H9 (cell line): ENCODE measurements at regions not wholly inside any gene's neighbourhood (a gene's known extent, or its start where the extent isn't known, plus 50 kb on each side); places are given as distances from the start of the nearest gene placed in this dataset.

Experiments used
- DNase-seq: peaks from one replicate; pipeline ENCODE4 v3.0.0-alpha.2; 2017
- H2AFZ ChIP-seq: one replicate; pipeline ENCODE4 v1.6.1; 2013; ENCODE audit warnings: mild to moderate bottlenecking, low read length, control low read depth, moderate library complexity
- H2AK5ac ChIP-seq: 2 replicates; pipeline ENCODE4 v1.6.1; 2013; ENCODE audit warnings: low read length, control low read depth, mixed read lengths; ENCODE audit not compliant: insufficient read length
- H2BK120ac ChIP-seq: one replicate; pipeline ENCODE4 v1.6.1; 2013; ENCODE audit warnings: low read depth, mild to moderate bottlenecking, low read length, control low read depth, inconsistent platforms; ENCODE audit not compliant: poor library complexity, severe bottlenecking
- H2BK12ac ChIP-seq: 2 replicates; pipeline ENCODE4 v1.6.1; 2013; ENCODE audit warnings: low read length, control low read depth, mixed read lengths, low read depth; ENCODE audit not compliant: insufficient read length
- H2BK15ac ChIP-seq: 2 replicates; pipeline ENCODE4 v1.6.1; 2013; ENCODE audit warnings: low read depth, low read length, control low read depth
- H2BK20ac ChIP-seq: one replicate; pipeline ENCODE4 v1.6.1; 2013; ENCODE audit warnings: low read depth, mild to moderate bottlenecking, low read length, control low read depth, inconsistent platforms; ENCODE audit not compliant: poor library complexity, severe bottlenecking
- H2BK5ac ChIP-seq: 2 replicates; pipeline ENCODE4 v1.6.1; 2013; ENCODE audit warnings: low read length, control low read depth, mixed read lengths; ENCODE audit not compliant: insufficient read length
- H3K14ac ChIP-seq: 2 replicates; pipeline ENCODE4 v1.6.1; 2013; ENCODE audit warnings: low read length, control low read depth; ENCODE audit not compliant: insufficient read depth
- H3K18ac ChIP-seq: 2 replicates; pipeline ENCODE4 v1.6.1; 2013; ENCODE audit warnings: low read depth, mild to moderate bottlenecking, mixed read lengths, low read length, control low read depth; ENCODE audit not compliant: insufficient read length
- H3K23ac ChIP-seq: 2 replicates; pipeline ENCODE4 v1.6.1; 2013; ENCODE audit warnings: low read length, control low read depth, mixed read lengths, low read depth; ENCODE audit not compliant: insufficient read length
- H3K23me2 ChIP-seq: 2 replicates; pipeline ENCODE4 v1.6.1; 2013; ENCODE audit warnings: low read depth, mild to moderate bottlenecking, mixed read lengths, low read length, control low read depth; ENCODE audit not compliant: insufficient read length, poor library complexity, severe bottlenecking
- H3K27ac ChIP-seq: 2 replicates; pipeline ENCODE4 v1.5.1; 2013; ENCODE audit warnings: low read length, control low read depth, mixed read lengths, low read depth; ENCODE audit not compliant: insufficient read length
- H3K27me3 ChIP-seq: 2 replicates; pipeline ENCODE4 v1.6.1; 2013; ENCODE audit warnings: low read length, control low read depth, inconsistent platforms; ENCODE audit not compliant: insufficient read depth
- H3K4ac ChIP-seq: 2 replicates; pipeline ENCODE4 v1.6.1; 2013; ENCODE audit warnings: low read depth, mild to moderate bottlenecking, control low read depth, inconsistent platforms, low read length, moderate library complexity
- H3K4me1 ChIP-seq: 2 replicates; pipeline ENCODE4 v1.6.1; 2013; ENCODE audit warnings: low read length, control low read depth, inconsistent platforms; ENCODE audit not compliant: insufficient read depth
- H3K4me2 ChIP-seq: 2 replicates; pipeline ENCODE4 v1.6.1; 2013; ENCODE audit warnings: low read length, control low read depth, mixed read lengths; ENCODE audit not compliant: insufficient read length, insufficient read depth
- H3K56ac ChIP-seq: 2 replicates; pipeline ENCODE4 v1.6.1; 2013; ENCODE audit warnings: low read depth, mild to moderate bottlenecking, mixed read lengths, low read length, control low read depth; ENCODE audit not compliant: insufficient read length
- H3K79me1 ChIP-seq: 2 replicates; pipeline ENCODE4 v1.6.1; 2013; ENCODE audit warnings: low read depth, mild to moderate bottlenecking, moderate library complexity, low read length, control low read depth, inconsistent platforms; ENCODE audit not compliant: insufficient read depth, poor library complexity, severe bottlenecking
- H3K79me2 ChIP-seq: 2 replicates; pipeline ENCODE4 v1.6.1; 2013; ENCODE audit warnings: low read length, control low read depth, inconsistent platforms; ENCODE audit not compliant: insufficient read depth
- H3K9ac ChIP-seq: 2 replicates; pipeline ENCODE4 v1.6.1; 2013; ENCODE audit warnings: low read length, control low read depth, mixed read lengths; ENCODE audit not compliant: insufficient read length; ENCODE audit errors: extremely low read depth
- H3K9me3 ChIP-seq: one replicate; pipeline ENCODE4 v1.6.1; 2013; ENCODE audit warnings: low read depth, low read length, inconsistent platforms; ENCODE audit not compliant: control insufficient read depth
- H3T11ph ChIP-seq: one replicate; pipeline ENCODE4 v1.6.1; 2013; ENCODE audit warnings: mild to moderate bottlenecking, low read length, control low read depth, inconsistent platforms
- H4K20me1 ChIP-seq: one replicate; pipeline ENCODE4 v1.6.1; 2013; ENCODE audit not compliant: control insufficient read depth, insufficient read length, insufficient read depth
- H4K5ac ChIP-seq: 2 replicates; pipeline ENCODE4 v1.6.1; 2013; ENCODE audit warnings: low read depth, mild to moderate bottlenecking, mixed read lengths, low read length, control low read depth; ENCODE audit not compliant: insufficient read length
- H4K8ac ChIP-seq: replicated peaks from 2 replicates; pipeline ENCODE4 v1.6.1; 2013; ENCODE audit warnings: low read length, control low read depth, mixed read lengths, low read depth; ENCODE audit not compliant: insufficient read length
- H4K91ac ChIP-seq: 2 replicates; pipeline ENCODE4 v1.6.1; 2013; ENCODE audit warnings: low read depth, mild to moderate bottlenecking, moderate library complexity, mixed read lengths, low read length, control low read depth; ENCODE audit not compliant: insufficient read length
- H3K27ac Mint-ChIP-seq, 3 experiments: 2 replicates in 2 of 3; 3 replicates in 1 of 3; pipeline ENCODE4 v1.8.0; 2020 to 2021; ENCODE audit warnings: mixed read lengths in 3 of 3, mild to moderate bottlenecking in 1 of 3, moderate library complexity in 1 of 3
- H3K27me3 Mint-ChIP-seq: 2 replicates; pipeline ENCODE4 v1.8.0; 2021; ENCODE audit warnings: low read depth, mild to moderate bottlenecking, moderate library complexity, mixed read lengths
- H3K36me3 Mint-ChIP-seq, 3 experiments: 2 replicates in 2 of 3; 3 replicates in 1 of 3; pipeline ENCODE4 v1.8.0; 2020 to 2021; ENCODE audit warnings: low read depth in 3 of 3, mixed read lengths in 3 of 3; ENCODE audit not compliant: insufficient read depth in 1 of 3
- H3K4me1 Mint-ChIP-seq, 2 experiments: 2 replicates each; pipeline ENCODE4 v1.8.0; 2020; ENCODE audit warnings: mixed read lengths in 2 of 2
- H3K4me3 Mint-ChIP-seq, 2 experiments: 2 replicates in 1 of 2; 3 replicates in 1 of 2; pipeline ENCODE4 v1.8.0; 2020 to 2021; ENCODE audit warnings: mild to moderate bottlenecking in 2 of 2, mixed read lengths in 2 of 2, moderate library complexity in 1 of 2
- H3K9me3 Mint-ChIP-seq, 2 experiments: 2 replicates in 1 of 2; 3 replicates in 1 of 2; pipeline ENCODE4 v1.8.0; 2020; ENCODE audit warnings: mild to moderate bottlenecking in 2 of 2, mixed read lengths in 2 of 2, moderate library complexity in 1 of 2
- CTCF ChIP-seq: fragments of 200-600 bp; sonication (generic); conservative IDR thresholded peaks from 3 replicates; pipeline ENCODE4 v1.8.0; 2021; ENCODE audit warnings: antibody characterized with exemption, mild to moderate bottlenecking
- whole genome bisulfite sequencing: extraction: QIAGEN DNeasy Blood & Tissue Kit; methylation state at CpG from one replicate; pipeline ENCODE4 v1.1.7; 2013; ENCODE audit warnings: missing lambda C conversion rate, low lambda C conversion rate, mixed read lengths; ENCODE audit not compliant: insufficient read length; ENCODE audit errors: extremely low coverage; 5-methylcytosine and 5-hydroxymethylcytosine counted together

GRCh38 chr16:51757505-51757904, 606.4 kb upstream of the SALL1 start:
- peaks cover 6% of the 10 kb centered on the region; the same call in 1 of the 2 replicates for H3K4me1 ChIP-seq
- H3K27me3 ChIP-seq: no peaks in the 10 kb centered on the region
- H4K5ac ChIP-seq: no peak overlapping the region
- no peaks in the 10 kb centered on the region for H3K9me3 ChIP-seq
- no peak for TF ChIP-seq CTCF
- DNase-seq: no peak
- no peak overlapping the region for H3K14ac ChIP-seq
- no peak overlapping the region for H3K4ac ChIP-seq
- H4K20me1 ChIP-seq: no peaks in the 10 kb centered on the region
- no peaks in the 10 kb centered on the region for H3K79me2 ChIP-seq
- Mint-ChIP-seq H3K27ac (no peak overlapping the region), H3K4me1 (peaks cover 61 to 66% of the 10 kb centered on the region in 2 experiments), H3K9me3 (no peaks in the 10 kb centered on the region), H3K27me3 (peaks cover 7% of the 10 kb centered on the region), H3K36me3 (no peaks in the 10 kb centered on the region), H3K4me3 (no peak overlapping the region)
- peaks cover 2% of the 10 kb centered on the region for H3K23me2 ChIP-seq
- WGBS: no CpG with 5 or more reads among the region's 6 CpGs
- H2AFZ ChIP-seq: no peak overlapping the region
- H2BK15ac ChIP-seq: no peak overlapping the region
- H3K79me1 ChIP-seq: no peaks in the 10 kb centered on the region
- no peak overlapping the region for H3K56ac ChIP-seq
- H4K91ac ChIP-seq: no peak overlapping the region
- H3K23ac ChIP-seq: no peak overlapping the region
- H2AK5ac ChIP-seq: no peak overlapping the region
- H3T11ph ChIP-seq: no peak overlapping the region
- H3K18ac ChIP-seq: no peak overlapping the region
- H4K8ac ChIP-seq: no peak overlapping the region
- no peak overlapping the region for H3K27ac ChIP-seq
- no peak overlapping the region for H2BK20ac ChIP-seq
- no peak overlapping the region for H3K4me2 ChIP-seq
- H3K9ac ChIP-seq: no peak overlapping the region
- H2BK5ac ChIP-seq: no peak overlapping the region
- no peak overlapping the region for H2BK12ac ChIP-seq
- no peak overlapping the region for H2BK120ac ChIP-seq
